ENCODE measurements at regions not wholly inside any gene's neighbourhood (a gene's known extent, or its start where the extent isn't known, plus 50 kb on each side); places are given as distances from the start of the nearest gene placed in this dataset.
A peak's percentile ranks its signal among the peaks of the same experiment; 100 is the strongest.
"Not testable (repeated sequence)": the region's sequence is repeated elsewhere in the genome, so short reads cannot be mapped to it uniquely, and the experiment has no call there.

DNA sequence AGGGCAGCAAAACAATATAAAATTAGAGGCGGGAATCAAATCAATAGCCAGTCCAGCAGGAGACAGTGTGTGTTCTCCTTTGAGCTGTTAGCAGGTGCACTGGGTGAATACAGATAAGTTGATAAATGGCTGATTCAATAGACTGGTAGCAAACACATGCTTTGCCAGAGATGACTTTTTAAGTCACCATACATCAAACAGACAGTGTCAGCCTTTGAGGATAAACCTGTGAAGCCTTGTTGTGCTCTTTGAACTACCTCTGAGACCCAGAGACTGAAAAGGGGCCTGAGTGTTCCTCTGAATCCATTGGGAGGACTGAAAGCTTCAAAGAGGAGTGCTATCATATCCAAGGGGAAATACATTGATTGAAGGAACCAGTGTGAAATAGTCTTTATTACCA is 301.9 kb downstream of the RASEF start:
- TF ChIP-seq, protein P1, sequence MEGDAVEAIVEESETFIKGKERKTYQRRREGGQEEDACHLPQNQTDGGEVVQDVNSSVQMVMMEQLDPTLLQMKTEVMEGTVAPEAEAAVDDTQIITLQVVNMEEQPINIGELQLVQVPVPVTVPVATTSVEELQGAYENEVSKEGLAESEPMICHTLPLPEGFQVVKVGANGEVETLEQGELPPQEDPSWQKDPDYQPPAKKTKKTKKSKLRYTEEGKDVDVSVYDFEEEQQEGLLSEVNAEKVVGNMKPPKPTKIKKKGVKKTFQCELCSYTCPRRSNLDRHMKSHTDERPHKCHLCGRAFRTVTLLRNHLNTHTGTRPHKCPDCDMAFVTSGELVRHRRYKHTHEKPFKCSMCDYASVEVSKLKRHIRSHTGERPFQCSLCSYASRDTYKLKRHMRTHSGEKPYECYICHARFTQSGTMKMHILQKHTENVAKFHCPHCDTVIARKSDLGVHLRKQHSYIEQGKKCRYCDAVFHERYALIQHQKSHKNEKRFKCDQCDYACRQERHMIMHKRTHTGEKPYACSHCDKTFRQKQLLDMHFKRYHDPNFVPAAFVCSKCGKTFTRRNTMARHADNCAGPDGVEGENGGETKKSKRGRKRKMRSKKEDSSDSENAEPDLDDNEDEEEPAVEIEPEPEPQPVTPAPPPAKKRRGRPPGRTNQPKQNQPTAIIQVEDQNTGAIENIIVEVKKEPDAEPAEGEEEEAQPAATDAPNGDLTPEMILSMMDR (IDR thresholded peaks at IDR 0.05; ENCODE audit: insufficient read depth, low read length, poor library complexity, severe bottlenecking): no peak
- no peak overlapping the region for H3K4me3 ChIP-seq (ENCODE audit: low read depth, low read length)
- no peaks in the 10 kb centered on the region for H3K36me3 ChIP-seq (ENCODE audit: control insufficient read depth, insufficient read depth, low read length)
- H3K27me3 ChIP-seq (ENCODE audit: control insufficient read depth, insufficient read depth, low read length): no peaks in the 10 kb centered on the region
- no peak for DNase-seq (ENCODE audit: low read depth)

DNA sequence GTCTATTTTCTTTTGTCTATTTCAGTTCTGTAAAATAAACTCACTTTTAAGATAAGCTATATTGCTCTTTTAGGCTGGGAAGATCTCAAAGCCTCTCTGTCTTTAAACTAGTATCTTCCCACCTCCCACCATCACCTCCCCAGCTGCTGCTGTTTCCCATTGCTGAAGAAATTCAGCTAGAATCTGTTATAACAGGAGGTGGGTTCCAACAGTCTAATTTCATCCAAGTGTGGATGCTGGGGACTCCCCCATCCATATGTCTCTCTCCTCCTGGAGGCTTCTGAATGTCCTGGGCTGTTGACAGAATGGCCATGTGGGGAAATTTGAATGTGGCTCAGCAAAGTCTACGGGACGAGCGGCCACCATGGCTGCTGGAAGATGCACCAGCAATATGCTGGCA is 301.0 kb downstream of the RASEF start:
- H3K27me3 ChIP-seq (ENCODE audit: control insufficient read depth, insufficient read depth, low read length): no peaks in the 10 kb centered on the region
- TF ChIP-seq, protein P1 (IDR thresholded peaks at IDR 0.05; ENCODE audit: insufficient read depth, low read length, poor library complexity, severe bottlenecking): no peak

GRCh38 chr9:82763656-82764055 is 299.3 kb downstream of the RASEF start:
- Histone ChIP-seq H3K4me3 (ENCODE audit: low read depth, low read length) (no peak overlapping the region), H3K27me3 (ENCODE audit: control insufficient read depth, insufficient read depth, low read length) (no peaks in the 10 kb centered on the region), H3K36me3 (ENCODE audit: control insufficient read depth, insufficient read depth, low read length) (no peaks in the 10 kb centered on the region)
- TF ChIP-seq, protein P1 (IDR thresholded peaks at IDR 0.05; ENCODE audit: insufficient read depth, low read length, poor library complexity, severe bottlenecking): peak; percentile 13
- no peak for DNase-seq (ENCODE audit: low read depth)

More for the DNA sequence above, 301.0 kb downstream of the RASEF start:
- H3K4me3 ChIP-seq (ENCODE audit: low read depth, low read length): no peak overlapping the region
- H3K36me3 ChIP-seq (ENCODE audit: control insufficient read depth, insufficient read depth, low read length): no peaks in the 10 kb centered on the region
- DNase-seq (ENCODE audit: low read depth): no peak

DNA sequence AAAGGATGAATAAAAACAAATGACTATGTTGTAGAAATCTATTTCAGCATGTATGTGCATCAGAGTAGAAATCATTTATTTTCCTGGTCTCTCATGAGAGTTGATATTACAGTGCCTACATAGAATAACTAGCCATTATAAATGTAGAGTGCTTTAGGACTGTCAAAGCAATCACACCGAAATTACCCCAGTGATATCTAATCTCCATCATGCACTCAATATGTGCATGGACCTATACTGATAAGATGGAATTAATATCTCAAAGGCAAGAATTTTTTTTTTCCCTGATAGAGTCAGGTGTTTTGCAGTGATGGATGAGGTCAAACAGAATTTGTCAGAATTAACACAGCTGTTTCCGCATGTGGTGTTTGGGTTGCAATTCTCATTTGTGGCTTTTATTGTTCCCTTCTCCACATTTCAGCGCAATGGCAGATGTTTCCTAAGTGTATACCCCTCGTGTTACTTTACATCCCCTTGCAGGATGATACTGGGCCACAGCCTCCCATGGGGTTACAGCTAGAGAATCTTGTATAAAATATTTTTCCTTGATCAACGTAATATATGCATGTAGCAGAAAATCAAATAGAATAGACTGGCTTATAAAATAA is 298.8 kb downstream of the RASEF start:
- H3K36me3 ChIP-seq (ENCODE audit: control insufficient read depth, insufficient read depth, low read length): no peaks in the 10 kb centered on the region
- DNase-seq (ENCODE audit: low read depth): no peak
- no peaks in the 10 kb centered on the region for H3K27me3 ChIP-seq (ENCODE audit: control insufficient read depth, insufficient read depth, low read length)
- TF ChIP-seq, protein P1 (IDR thresholded peaks at IDR 0.05; ENCODE audit: insufficient read depth, low read length, poor library complexity, severe bottlenecking): no peak
- H3K4me3 ChIP-seq (ENCODE audit: low read depth, low read length): no peak overlapping the region

GRCh38 chr9:82774707-82775231 is 288.2 kb downstream of the RASEF start:
- H3K4me3 ChIP-seq (ENCODE audit: low read depth, low read length); H3K27me3 ChIP-seq (ENCODE audit: control insufficient read depth, insufficient read depth, low read length): not testable (repeated sequence)

GRCh38 chr9:82776508-82776907 is 286.4 kb downstream of the RASEF start:
- TF ChIP-seq, protein P1 (IDR thresholded peaks at IDR 0.05; ENCODE audit: insufficient read depth, low read length, poor library complexity, severe bottlenecking): no peak
- H3K36me3 ChIP-seq (ENCODE audit: control insufficient read depth, insufficient read depth, low read length): no peaks in the 10 kb centered on the region
- no peak for DNase-seq (ENCODE audit: low read depth)
- H3K4me3 ChIP-seq (ENCODE audit: low read depth, low read length): no peak overlapping the region
- no peaks in the 10 kb centered on the region for H3K27me3 ChIP-seq (ENCODE audit: control insufficient read depth, insufficient read depth, low read length)

More at GRCh38 chr9:82774707-82775231, 288.2 kb downstream of the RASEF start:
- not testable (repeated sequence) for H3K36me3 ChIP-seq (ENCODE audit: control insufficient read depth, insufficient read depth, low read length); DNase-seq (ENCODE audit: low read depth)
